HepG2 (cell line): ENCODE measurements at regions not wholly inside any gene's neighbourhood (a gene's known extent, or its start where the extent isn't known, plus 50 kb on each side); places are given as distances from the start of the nearest gene placed in this dataset.

Experiments
- ATAC-seq: fragments of 200-7000 bp; cut with Tn5 transposase; 3 replicates; pipeline ENCODE4 v1.9.1; 2020; ENCODE audit warnings: mild to moderate bottlenecking, moderate library complexity
- BruUV-seq: library from RNA; stranded (reverse); fragments of 400-500 nt; replicated peaks from 2 replicates; lab custom pipeline; 2021; lab: Mats Ljungman, UMichigan
- CTCF ChIA-PET: fragments of 300-600 bp; formaldehyde crosslinking; extraction: SDS; loops from one replicate; lab custom pipeline; 2021; ENCODE audit warnings: low total read pairs, inconsistent platforms, low intra/inter-chr PET ratio; lab: Yijun Ruan, JAX
- POLR2A ChIA-PET: fragments of 350-600 bp; sonication (Branson Sonifier 250); formaldehyde crosslinking; loops from one replicate; lab custom pipeline; 2020; ENCODE audit warnings: antibody characterized with exemption, inconsistent platforms; lab: Yijun Ruan, JAX
- DNase-seq: peaks from one replicate; pipeline ENCODE4 v3.0.0-alpha.2; 2015; ENCODE audit warnings: low spot score
- FAIRE-seq: peaks from 3 replicates; lab custom pipeline; 2011; peaks lifted over from hg19 to GRCh38; lab: Jason Lieb, UNC
- H2AFZ ChIP-seq: one replicate; pipeline ENCODE4 v1.6.1; 2011; ENCODE audit warnings: low read length, inconsistent platforms
- H3K27ac ChIP-seq: fragments of 300-600 bp; 3 replicates; pipeline ENCODE4 v1.8.0; 2011; ENCODE audit warnings: mixed run types, mild to moderate bottlenecking, mixed read lengths, low read length, inconsistent platforms; ENCODE audit not compliant: insufficient read depth; ENCODE audit errors: extremely low read length
- H3K27me3 ChIP-seq, 2 experiments: fragments of 200-600 bp in 1 of 2; 2 replicates in 1 of 2; 3 replicates in 1 of 2; pipeline versions ENCODE4 v1.6.0 to v1.8.0; 2011; ENCODE audit warnings: low read length in 2 of 2, mild to moderate bottlenecking in 2 of 2, moderate library complexity in 2 of 2, inconsistent platforms in 1 of 2; ENCODE audit not compliant: insufficient read depth in 2 of 2, control insufficient read depth in 1 of 2
- H3K36me3 ChIP-seq, 2 experiments: fragments of 200-600 bp in 1 of 2; replicated peaks in 1 of 2; 2 replicates in 1 of 2; 3 replicates in 1 of 2; pipeline versions ENCODE4 v1.5.1 to v1.8.0; 2011; ENCODE audit warnings: low read length in 2 of 2, inconsistent platforms in 1 of 2; ENCODE audit not compliant: insufficient read depth in 2 of 2, control insufficient read depth in 1 of 2
- H3K4me1 ChIP-seq: 2 replicates; pipeline ENCODE4 v1.5.1; 2012; ENCODE audit warnings: low read length, inconsistent platforms; ENCODE audit not compliant: insufficient read depth
- H3K4me2 ChIP-seq: 2 replicates; pipeline ENCODE4 v1.6.0; 2011; ENCODE audit warnings: low read depth, low read length, inconsistent platforms
- H3K4me3 ChIP-seq, 3 experiments: fragments of 200-600 bp in 1 of 3; sonication (generic), shearing (Covaris generic) in 1 of 3; replicated peaks in 1 of 3; 2 replicates each; pipeline ENCODE4 v1.5.1; 2011 to 2016; ENCODE audit warnings: low read length in 3 of 3, inconsistent platforms in 2 of 3, low read depth in 2 of 3, mild to moderate bottlenecking in 2 of 3, control low read depth in 1 of 3, mixed read lengths in 1 of 3; ENCODE audit not compliant: insufficient read depth in 1 of 3
- H3K79me2 ChIP-seq: one replicate; pipeline ENCODE4 v1.6.1; 2011; ENCODE audit warnings: low read length, inconsistent platforms; ENCODE audit not compliant: insufficient read depth
- H3K9ac ChIP-seq: 2 replicates; pipeline ENCODE4 v1.6.0; 2011; ENCODE audit warnings: mild to moderate bottlenecking, low read depth, low read length, inconsistent platforms; ENCODE audit not compliant: insufficient read depth
- H3K9me3 ChIP-seq: 2 replicates; pipeline ENCODE4 v1.5.1; 2012; ENCODE audit warnings: mild to moderate bottlenecking, low read length
- H4K20me1 ChIP-seq: 2 replicates; pipeline ENCODE4 v1.6.0; 2011; ENCODE audit warnings: inconsistent platforms, mild to moderate bottlenecking, low read length, moderate library complexity; ENCODE audit not compliant: insufficient read depth
- KDM1A ChIP-seq: IDR thresholded peaks from 2 replicates; pipeline ENCODE4 v1.6.1; 2016; ENCODE audit warnings: missing compliant biosample characterization
- KLF13 ChIP-seq: sonication (generic); formaldehyde crosslinking; IDR thresholded peaks from 2 replicates; pipeline ENCODE4 v1.4.0; 2020; ENCODE audit warnings: mild to moderate bottlenecking, missing genetic modification reagents
- LCORL ChIP-seq, 2 experiments: fragments of 450-650 bp in 1 of 2; sonication (generic) in 1 of 2; formaldehyde crosslinking in 1 of 2; IDR thresholded peaks; 2 replicates each; pipeline versions ENCODE4 v1.5.0 to v1.6.1; 2017 to 2020; ENCODE audit warnings: antibody characterized with exemption in 1 of 2, missing genetic modification reagents in 1 of 2
- PHF20 ChIP-seq: sonication (generic); formaldehyde crosslinking; IDR thresholded peaks from 2 replicates; pipeline ENCODE4 v1.5.0; 2020; ENCODE audit warnings: mild to moderate bottlenecking, missing genetic modification reagents
- RFXAP ChIP-seq: sonication (generic); formaldehyde crosslinking; IDR thresholded peaks from 2 replicates; pipeline ENCODE4 v1.4.0; 2020; ENCODE audit warnings: missing genetic modification reagents, borderline replicate concordance
- ZNF329 ChIP-seq: sonication (generic); formaldehyde crosslinking; IDR thresholded peaks from 2 replicates; pipeline ENCODE4 v1.9.0; 2021; ENCODE audit warnings: low read depth, mild to moderate bottlenecking, missing genetic modification reagents
- ZNF703 ChIP-seq: sonication (generic); formaldehyde crosslinking; IDR thresholded peaks from 2 replicates; pipeline ENCODE4 v1.5.1; 2020; ENCODE audit warnings: missing genetic modification reagents, mild to moderate bottlenecking, moderate library complexity, borderline replicate concordance
- ZNF782 ChIP-seq: sonication (generic); formaldehyde crosslinking; IDR thresholded peaks from 2 replicates; pipeline ENCODE4 v1.4.0; 2020; ENCODE audit warnings: missing genetic modification reagents, mild to moderate bottlenecking, borderline replicate concordance
- WGBS: methylation state at CpG from one replicate; pipeline ENCODE4 v1.1.6; 2017; ENCODE audit warnings: low lambda C conversion rate; 5-methylcytosine and 5-hydroxymethylcytosine counted together
- in situ Hi-C: cut with HindIII; loops from 2 replicates; pipeline ENCODE4 v1.10.0; 2017; ENCODE audit warnings: low pct_unique_long_range_greater_than_20kb; ENCODE audit not compliant: extremely low pct_ligation_motif_present
- intact Hi-C: fragments of 100-400 bp; cut with micrococcal nuclease; formaldehyde crosslinking; loops from one replicate; pipeline ENCODE4 v1.10.0; 2022; ENCODE audit not compliant: unreplicated experiment
- TF ChIP-seq, protein P1 (sequence below): sonication (generic); formaldehyde crosslinking; IDR thresholded peaks from 2 replicates; pipeline ENCODE4 v1.8.0; 2022; ENCODE audit warnings: low read depth, missing genetic modification reagents
- TF ChIP-seq, protein P2 (sequence below): sonication (generic); formaldehyde crosslinking; IDR thresholded peaks from 2 replicates; pipeline ENCODE4 v1.8.0; 2022; ENCODE audit warnings: missing genetic modification reagents, mild to moderate bottlenecking, inconsistent platforms, borderline replicate concordance

DNA sequence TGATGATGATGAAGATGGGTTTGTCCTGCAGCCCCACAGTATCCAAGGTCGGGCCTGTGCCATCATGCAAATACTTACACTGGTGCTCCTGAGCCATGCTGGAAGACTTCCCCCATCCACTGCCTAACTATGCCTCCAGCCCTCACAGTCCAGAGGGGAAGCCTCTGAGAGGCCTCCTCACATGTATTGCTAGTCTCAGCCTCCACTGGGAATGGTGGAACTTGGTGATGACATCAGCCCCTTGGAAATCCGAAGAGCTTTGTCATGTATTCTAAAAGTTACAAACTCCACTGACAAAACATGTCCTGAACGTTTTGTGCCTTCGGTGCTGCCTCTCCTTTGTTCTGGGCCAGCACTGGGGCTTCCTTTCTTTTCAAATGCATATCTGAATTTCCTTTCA lies 61.1 kb upstream of the DMRTB1 start:
- ATAC-seq = no peak
- TF ChIP-seq RFXAP (no peak), PHF20 (no peak), ZNF329 (CRISPR knock-in tag) (no peak), KDM1A (no peak), LCORL (IDR thresholded peaks at IDR 0.05) (no peak), LCORL (CRISPR knock-in tag; IDR thresholded peaks at IDR 0.05) (no peak), ZNF703 (CRISPR knock-in tag) (no peak), KLF13 (CRISPR knock-in tag) (no peak), ZNF782 (CRISPR knock-in tag) (no peak)
- TF ChIP-seq, protein P1, sequence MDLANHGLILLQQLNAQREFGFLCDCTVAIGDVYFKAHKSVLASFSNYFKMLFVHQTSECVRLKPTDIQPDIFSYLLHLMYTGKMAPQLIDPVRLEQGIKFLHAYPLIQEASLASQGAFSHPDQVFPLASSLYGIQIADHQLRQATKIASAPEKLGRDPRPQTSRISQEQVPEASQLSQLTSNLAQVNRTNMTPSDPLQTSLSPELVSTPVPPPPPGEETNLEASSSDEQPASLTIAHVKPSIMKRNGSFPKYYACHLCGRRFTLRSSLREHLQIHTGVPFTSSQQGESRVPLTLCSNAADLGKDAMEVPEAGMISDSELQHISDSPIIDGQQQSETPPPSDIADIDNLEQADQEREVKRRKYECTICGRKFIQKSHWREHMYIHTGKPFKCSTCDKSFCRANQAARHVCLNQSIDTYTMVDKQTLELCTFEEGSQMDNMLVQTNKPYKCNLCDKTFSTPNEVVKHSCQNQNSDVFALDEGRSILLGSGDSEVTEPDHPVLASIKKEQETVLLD (CRISPR knock-in tag) = no peak
- TF ChIP-seq, protein P2, sequence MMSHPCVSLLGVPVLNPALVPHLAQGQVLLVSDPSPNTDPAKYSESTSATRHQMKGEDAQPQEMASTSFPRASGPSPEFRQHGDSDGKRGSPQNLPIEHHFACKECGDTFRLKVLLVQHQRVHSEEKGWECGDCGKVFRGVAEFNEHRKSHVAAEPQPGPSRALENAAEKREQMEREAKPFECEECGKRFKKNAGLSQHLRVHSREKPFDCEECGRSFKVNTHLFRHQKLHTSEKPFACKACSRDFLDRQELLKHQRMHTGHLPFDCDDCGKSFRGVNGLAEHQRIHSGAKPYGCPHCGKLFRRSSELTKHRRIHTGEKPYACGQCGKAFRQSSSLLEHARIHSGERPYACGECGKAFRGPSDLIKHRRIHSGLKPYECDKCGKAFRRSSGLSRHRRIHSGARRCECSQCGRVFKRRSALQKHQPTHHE (CRISPR knock-in tag) = no peak
- ChIA-PET POLR2A (no interaction called here), CTCF (no interaction called here)
- Histone ChIP-seq H3K4me3 (no peak overlapping the region), H4K20me1 (no peaks in the 10 kb centered on the region), H3K27me3 (peaks cover 6 to 73% of the 10 kb centered on the region in 2 experiments), H3K9ac (no peak overlapping the region), H3K9me3 (no peaks in the 10 kb centered on the region), H2AFZ (no peak overlapping the region), H3K4me1 (no peaks in the 10 kb centered on the region), H3K4me2 (no peak overlapping the region), H3K36me3 (no peaks in the 10 kb centered on the region), H3K79me2 (no peaks in the 10 kb centered on the region), H3K27ac (no peak overlapping the region)
- in situ Hi-C loops (no loop called here), intact Hi-C loops (no loop called here)
- no TSS peak for BruUV-seq
- 3% methylated on average over 3 of the region's 4 CpGs for WGBS
- no peak for DNase-seq
- no peak for FAIRE-seq
